GM18520 (cell line): ENCODE measurements at regions not wholly inside any gene's neighbourhood (a gene's known extent, or its start where the extent isn't known, plus 50 kb on each side); places are given as distances from the start of the nearest gene placed in this dataset.

Source experiments
- ATAC-seq: cut with Tn5 transposase; IDR thresholded peaks from one replicate; pipeline ENCODE4 v1.9.1; 2021; ENCODE audit not compliant: unreplicated experiment

- no peak for ATAC-seq
Measured at GRCh38 chr9:74304598-74304997, 192.5 kb upstream of the RORB start.

GRCh38 chr9:74309654-74310053, 187.5 kb upstream of the RORB start:
- no peak for ATAC-seq

GRCh38 chr9:74317235-74317634, 179.9 kb upstream of the RORB start:
- no peak for ATAC-seq

GRCh38 chr9:74321396-74321795, 175.7 kb upstream of the RORB start:
- no peak for ATAC-seq

- peak; percentile 52 for ATAC-seq
Measured at GRCh38 chr9:74322661-74323314, 174.3 kb upstream of the RORB start.

- ATAC-seq = no peak
Measured at GRCh38 chr9:74330487-74331214, 166.5 kb upstream of the RORB start.

- ATAC-seq = no peak
Measured at GRCh38 chr9:74331607-74332006, 165.5 kb upstream of the RORB start.

GRCh38 chr9:74333384-74334032, 163.6 kb upstream of the RORB start:
- no peak for ATAC-seq

GRCh38 chr9:74334271-74334670, 162.9 kb upstream of the RORB start:
- no peak for ATAC-seq

GRCh38 chr9:74336161-74336560, 161.0 kb upstream of the RORB start:
- no peak for ATAC-seq

GRCh38 chr9:74348777-74349176, 148.4 kb upstream of the RORB start:
- ATAC-seq = no peak

- no peak for ATAC-seq
Measured at GRCh38 chr9:74355107-74355506, 142.0 kb upstream of the RORB start.

- ATAC-seq = no peak
Measured at GRCh38 chr9:74357577-74357976, 139.6 kb upstream of the RORB start.

GRCh38 chr9:74358959-74359358, 138.2 kb upstream of the RORB start:
- no peak for ATAC-seq

GRCh38 chr9:74361508-74361907, 135.6 kb upstream of the RORB start:
- no peak for ATAC-seq

- no peak for ATAC-seq
Measured at GRCh38 chr9:74362423-74362822, 134.7 kb upstream of the RORB start.

GRCh38 chr9:74366111-74366510, 131.0 kb upstream of the RORB start:
- no peak for ATAC-seq

GRCh38 chr9:74369844-74370243, 127.3 kb upstream of the RORB start:
- no peak for ATAC-seq

- no peak for ATAC-seq
Measured at GRCh38 chr9:74373348-74373747, 123.8 kb upstream of the RORB start.

GRCh38 chr9:74379718-74380117, 117.4 kb upstream of the RORB start:
- ATAC-seq = peak; percentile 43

- no peak for ATAC-seq
Measured at GRCh38 chr9:74391816-74392215, 105.3 kb upstream of the RORB start.

GRCh38 chr9:74403581-74403980, 93.6 kb upstream of the RORB start:
- no peak for ATAC-seq
